ENCODE measurements at regions not wholly inside any gene's neighbourhood (a gene's known extent, or its start where the extent isn't known, plus 50 kb on each side); places are given as distances from the start of the nearest gene placed in this dataset.

- POLR2A ChIA-PET, result no interaction called here
Observed at GRCh38 chr13:81848291-81848690, 1507.4 kb upstream of the SPRY2 start.

GRCh38 chr13:81846771-81847170 is 1505.8 kb upstream of the SPRY2 start:
- H3K4me3 ChIP-seq (ENCODE audit: low read depth, low read length), result no peak overlapping the region
- DNase-seq (ENCODE audit: low read depth, low spot score), result no peak
- TF ChIP-seq CTCF (IDR thresholded peaks at IDR 0.05; ENCODE audit: insufficient read depth, low read length, missing control alignments), result no peak
- POLR2A ChIA-PET, result no interaction called here
- CTCF ChIA-PET, result no interaction called here

More at GRCh38 chr13:81848291-81848690, 1507.4 kb upstream of the SPRY2 start:
- CTCF ChIA-PET, result no interaction called here
- no peak for TF ChIP-seq CTCF (IDR thresholded peaks at IDR 0.05; ENCODE audit: insufficient read depth, low read length, missing control alignments)
- H3K4me3 ChIP-seq (ENCODE audit: low read depth, low read length), result no peak overlapping the region
- DNase-seq (ENCODE audit: low read depth, low spot score), result no peak

- ChIA-PET CTCF (no interaction called here), POLR2A (no interaction called here)
- no peak overlapping the region for H3K4me3 ChIP-seq (ENCODE audit: low read depth, low read length)
- no peak for TF ChIP-seq CTCF (IDR thresholded peaks at IDR 0.05; ENCODE audit: insufficient read depth, low read length, missing control alignments)
- DNase-seq (ENCODE audit: low read depth, low spot score), result no peak
Observed at GRCh38 chr13:81821259-81821658, 1480.3 kb upstream of the SPRY2 start.

- POLR2A ChIA-PET, result no interaction called here
- TF ChIP-seq CTCF (IDR thresholded peaks at IDR 0.05; ENCODE audit: insufficient read depth, low read length, missing control alignments), result no peak
- H3K4me3 ChIP-seq (ENCODE audit: low read depth, low read length), result no peak overlapping the region
- DNase-seq (ENCODE audit: low read depth, low spot score), result no peak
- CTCF ChIA-PET, result no interaction called here
Observed at GRCh38 chr13:81800433-81800832, 1459.5 kb upstream of the SPRY2 start.

GRCh38 chr13:81795710-81796109 is 1454.8 kb upstream of the SPRY2 start:
- no peak for TF ChIP-seq CTCF (IDR thresholded peaks at IDR 0.05; ENCODE audit: insufficient read depth, low read length, missing control alignments)
- no peak for DNase-seq (ENCODE audit: low read depth, low spot score)
- no peak overlapping the region for H3K4me3 ChIP-seq (ENCODE audit: low read depth, low read length)
- POLR2A ChIA-PET, result no interaction called here
- CTCF ChIA-PET, result no interaction called here

GRCh38 chr13:81791641-81792040 is 1450.7 kb upstream of the SPRY2 start:
- TF ChIP-seq CTCF (IDR thresholded peaks at IDR 0.05; ENCODE audit: insufficient read depth, low read length, missing control alignments), result no peak
- POLR2A ChIA-PET, result no interaction called here
- CTCF ChIA-PET, result no interaction called here
- no peak overlapping the region for H3K4me3 ChIP-seq (ENCODE audit: low read depth, low read length)
- no peak for DNase-seq (ENCODE audit: low read depth, low spot score)
